Left lung (tissue), 4 donors: ENCODE measurements at regions not wholly inside any gene's neighbourhood (a gene's known extent, or its start where the extent isn't known, plus 50 kb on each side); places are given as distances from the start of the nearest gene placed in this dataset.
"Not testable (repeated sequence)": the region's sequence is repeated elsewhere in the genome, so short reads cannot be mapped to it uniquely, and the experiment has no call there.

Source experiments
- ATAC-seq: fragments of 200-7000 bp; cut with Tn5 transposase; one replicate; pipeline ENCODE4 v1.9.1; 2020; ENCODE audit warnings: moderate library complexity
- DNase-seq, 4 donors: peaks; one replicate each; pipeline ENCODE4 v3.0.0-alpha.2; 2013 to 2020
- H3K27ac ChIP-seq, 2 donors: fragments of 200-600 bp; sonication (generic) in 1 of 2; one replicate each; pipeline versions ENCODE4 v1.5.0 to v1.8.0; 2020 to 2021
- H3K27me3 ChIP-seq, 2 donors: fragments of 200-600 bp; sonication (generic) in 1 of 2; one replicate each; pipeline versions ENCODE4 v1.5.0 to v1.8.0; 2020 to 2021
- H3K36me3 ChIP-seq, 2 donors: fragments of 200-600 bp; sonication (generic) in 1 of 2; one replicate each; pipeline versions ENCODE4 v1.5.0 to v1.8.0; 2020 to 2021
- H3K4me1 ChIP-seq, 2 donors: fragments of 200-600 bp; one replicate each; pipeline ENCODE4 v1.8.0; 2021
- H3K4me3 ChIP-seq, 2 donors: fragments of 200-600 bp; sonication (generic) in 1 of 2; one replicate each; pipeline versions ENCODE4 v1.5.0 to v1.8.0; 2020 to 2021; ENCODE audit warnings: mild to moderate bottlenecking in 1 of 2
- H3K9me3 ChIP-seq, 2 donors: fragments of 200-600 bp; sonication (generic) in 1 of 2; one replicate each; pipeline versions ENCODE4 v1.5.0 to v1.8.0; 2020 to 2021
- CTCF ChIP-seq, 2 donors: fragments of 200-600 bp; sonication (generic) in 1 of 2; IDR thresholded peaks; one replicate each; pipeline versions ENCODE4 v1.5.0 to v1.8.0; 2021; ENCODE audit warnings: antibody characterized with exemption in 2 of 2
- intact Hi-C, 2 donors: fragments of 100-400 bp; cut with DNase I; formaldehyde crosslinking; loops; one replicate each; pipeline versions ENCODE4 v1.11.2 to v1.14.2; 2022
- donor health status: DM: no; HTN: yes; CAD: no.
- donor health status: DM: no; HTN: no; CAD: no.

GRCh38 chr3:89957451-89957850, 850.0 kb downstream of the EPHA3 start:
- TF ChIP-seq CTCF (IDR thresholded peaks at IDR 0.05), result no peak
- DNase-seq, result no peak
- no peak for ATAC-seq
- H3K9me3 ChIP-seq, result peaks cover 0 to 7% of the 10 kb centered on the region in 2 donors
- no peak overlapping the region for H3K4me3 ChIP-seq
- no peaks in the 10 kb centered on the region for H3K27me3 ChIP-seq
- no peaks in the 10 kb centered on the region for H3K36me3 ChIP-seq
- no peak overlapping the region for H3K27ac ChIP-seq
- H3K4me1 ChIP-seq, result no peaks in the 10 kb centered on the region
- intact Hi-C loops, result no loop called here

GRCh38 chr3:89958163-89958562, 850.7 kb downstream of the EPHA3 start:
- H3K27me3 ChIP-seq, ATAC-seq, H3K36me3 ChIP-seq, intact Hi-C loops, DNase-seq, H3K4me1 ChIP-seq, H3K4me3 ChIP-seq, H3K9me3 ChIP-seq, H3K27ac ChIP-seq: not testable (repeated sequence)

- H3K4me3 ChIP-seq, result no peak overlapping the region
- TF ChIP-seq CTCF (IDR thresholded peaks at IDR 0.05), result no peak
- H3K9me3 ChIP-seq, result peaks cover 0 to 17% of the 10 kb centered on the region in 2 donors
- no peaks in the 10 kb centered on the region for H3K27me3 ChIP-seq
- H3K27ac ChIP-seq, result no peak overlapping the region
- no peaks in the 10 kb centered on the region for H3K36me3 ChIP-seq
- no peak for DNase-seq
- H3K4me1 ChIP-seq, result no peaks in the 10 kb centered on the region
- intact Hi-C loops, result no loop called here
- no peak for ATAC-seq
Observed at GRCh38 chr3:89964347-89964746, 856.9 kb downstream of the EPHA3 start.

GRCh38 chr3:89966877-89967665, 859.6 kb downstream of the EPHA3 start:
- TF ChIP-seq CTCF (IDR thresholded peaks at IDR 0.05), result no peak
- intact Hi-C loops, result no loop called here
- H3K27me3 ChIP-seq, result no peaks in the 10 kb centered on the region
- peaks cover 0 to 17% of the 10 kb centered on the region in 2 donors for H3K9me3 ChIP-seq
- no peak overlapping the region for H3K27ac ChIP-seq
- DNase-seq (no peak), ATAC-seq (no peak)
- H3K4me3 ChIP-seq, result no peak overlapping the region
- no peaks in the 10 kb centered on the region for H3K4me1 ChIP-seq
- H3K36me3 ChIP-seq, result no peaks in the 10 kb centered on the region

- intact Hi-C loops, result no loop called here
- DNase-seq, result no peak
- no peak for ATAC-seq
Observed at GRCh38 chr3:89971329-89971728, 863.9 kb downstream of the EPHA3 start.

More at GRCh38 chr3:89971329-89971728, 863.9 kb downstream of the EPHA3 start:
- no peaks in the 10 kb centered on the region for H3K27me3 ChIP-seq
- H3K4me3 ChIP-seq, result no peak overlapping the region
- H3K9me3 ChIP-seq, result peaks cover 0 to 12% of the 10 kb centered on the region in 2 donors
- no peaks in the 10 kb centered on the region for H3K4me1 ChIP-seq
- no peaks in the 10 kb centered on the region for H3K36me3 ChIP-seq
- TF ChIP-seq CTCF (IDR thresholded peaks at IDR 0.05), result no peak
- no peak overlapping the region for H3K27ac ChIP-seq
